ENCODE measurements at regions not wholly inside any gene's neighbourhood (a gene's known extent, or its start where the extent isn't known, plus 50 kb on each side); places are given as distances from the start of the nearest gene placed in this dataset.

GRCh38 chr16:86962259-86962658 lies 354.9 kb downstream of the C16orf95 start:
- Histone ChIP-seq H3K9me3 (ENCODE audit: control insufficient read depth in 4 of 4, low read length in 3 of 4) (no peaks in the 10 kb centered on the region), H3K4me3 (ENCODE audit: low read depth in 1 of 3, low read length in 3 of 3) (no peak overlapping the region), H3K4me1 (ENCODE audit: control insufficient read depth in 4 of 4, insufficient read depth in 4 of 4, low read length in 3 of 4) (no peaks in the 10 kb centered on the region), H3K36me3 (ENCODE audit: control insufficient read depth in 4 of 4, insufficient read depth in 3 of 4, low read depth in 1 of 4, low read length in 3 of 4) (no peaks in the 10 kb centered on the region), H3K27me3 (ENCODE audit: control insufficient read depth in 4 of 4, insufficient read depth in 4 of 4, low read length in 3 of 4) (peaks cover 0 to 6% (median 0%) of the 10 kb centered on the region in 4 donors), H3K27ac (ENCODE audit: low read depth in 1 of 2, low read length in 2 of 2) (no peak overlapping the region), H3K9ac (ENCODE audit: low read depth in 1 of 2, low read length in 2 of 2) (no peak overlapping the region)
- no peak for DNase-seq (ENCODE audit: low spot score)
- TF ChIP-seq, protein P1, sequence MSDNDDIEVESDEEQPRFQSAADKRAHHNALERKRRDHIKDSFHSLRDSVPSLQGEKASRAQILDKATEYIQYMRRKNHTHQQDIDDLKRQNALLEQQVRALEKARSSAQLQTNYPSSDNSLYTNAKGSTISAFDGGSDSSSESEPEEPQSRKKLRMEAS (IDR thresholded peaks at IDR 0.05) = no peak
- TF ChIP-seq SP1 (IDR thresholded peaks at IDR 0.05) (no peak), RAD21 (IDR thresholded peaks at IDR 0.05) (no peak), EGR1 (IDR thresholded peaks at IDR 0.05; ENCODE audit: low read depth in 2 of 2) (no peak), NR2F2 (IDR thresholded peaks at IDR 0.05) (no peak), FOXA2 (IDR thresholded peaks at IDR 0.05) (no peak), TAF1 (conservative IDR thresholded peaks at IDR 0.05) (no peak), YY1 (IDR thresholded peaks at IDR 0.05) (no peak), HNF4A (conservative IDR thresholded peaks at IDR 0.05) (no peak), CTCF (IDR thresholded peaks at IDR 0.05; ENCODE audit: low read depth, low read length, missing input control) (no peak), HNF4G (IDR thresholded peaks at IDR 0.05) (no peak), ZBTB33 (IDR thresholded peaks at IDR 0.05) (no peak)
- TF ChIP-seq, protein P2, sequence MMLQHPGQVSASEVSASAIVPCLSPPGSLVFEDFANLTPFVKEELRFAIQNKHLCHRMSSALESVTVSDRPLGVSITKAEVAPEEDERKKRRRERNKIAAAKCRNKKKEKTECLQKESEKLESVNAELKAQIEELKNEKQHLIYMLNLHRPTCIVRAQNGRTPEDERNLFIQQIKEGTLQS (IDR thresholded peaks at IDR 0.05) = no peak
- TF ChIP-seq, protein P3, sequence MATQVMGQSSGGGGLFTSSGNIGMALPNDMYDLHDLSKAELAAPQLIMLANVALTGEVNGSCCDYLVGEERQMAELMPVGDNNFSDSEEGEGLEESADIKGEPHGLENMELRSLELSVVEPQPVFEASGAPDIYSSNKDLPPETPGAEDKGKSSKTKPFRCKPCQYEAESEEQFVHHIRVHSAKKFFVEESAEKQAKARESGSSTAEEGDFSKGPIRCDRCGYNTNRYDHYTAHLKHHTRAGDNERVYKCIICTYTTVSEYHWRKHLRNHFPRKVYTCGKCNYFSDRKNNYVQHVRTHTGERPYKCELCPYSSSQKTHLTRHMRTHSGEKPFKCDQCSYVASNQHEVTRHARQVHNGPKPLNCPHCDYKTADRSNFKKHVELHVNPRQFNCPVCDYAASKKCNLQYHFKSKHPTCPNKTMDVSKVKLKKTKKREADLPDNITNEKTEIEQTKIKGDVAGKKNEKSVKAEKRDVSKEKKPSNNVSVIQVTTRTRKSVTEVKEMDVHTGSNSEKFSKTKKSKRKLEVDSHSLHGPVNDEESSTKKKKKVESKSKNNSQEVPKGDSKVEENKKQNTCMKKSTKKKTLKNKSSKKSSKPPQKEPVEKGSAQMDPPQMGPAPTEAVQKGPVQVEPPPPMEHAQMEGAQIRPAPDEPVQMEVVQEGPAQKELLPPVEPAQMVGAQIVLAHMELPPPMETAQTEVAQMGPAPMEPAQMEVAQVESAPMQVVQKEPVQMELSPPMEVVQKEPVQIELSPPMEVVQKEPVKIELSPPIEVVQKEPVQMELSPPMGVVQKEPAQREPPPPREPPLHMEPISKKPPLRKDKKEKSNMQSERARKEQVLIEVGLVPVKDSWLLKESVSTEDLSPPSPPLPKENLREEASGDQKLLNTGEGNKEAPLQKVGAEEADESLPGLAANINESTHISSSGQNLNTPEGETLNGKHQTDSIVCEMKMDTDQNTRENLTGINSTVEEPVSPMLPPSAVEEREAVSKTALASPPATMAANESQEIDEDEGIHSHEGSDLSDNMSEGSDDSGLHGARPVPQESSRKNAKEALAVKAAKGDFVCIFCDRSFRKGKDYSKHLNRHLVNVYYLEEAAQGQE (IDR thresholded peaks at IDR 0.05) = no peak
- WGBS = 69% methylated on average over 7 of the region's 7 CpGs

DNA sequence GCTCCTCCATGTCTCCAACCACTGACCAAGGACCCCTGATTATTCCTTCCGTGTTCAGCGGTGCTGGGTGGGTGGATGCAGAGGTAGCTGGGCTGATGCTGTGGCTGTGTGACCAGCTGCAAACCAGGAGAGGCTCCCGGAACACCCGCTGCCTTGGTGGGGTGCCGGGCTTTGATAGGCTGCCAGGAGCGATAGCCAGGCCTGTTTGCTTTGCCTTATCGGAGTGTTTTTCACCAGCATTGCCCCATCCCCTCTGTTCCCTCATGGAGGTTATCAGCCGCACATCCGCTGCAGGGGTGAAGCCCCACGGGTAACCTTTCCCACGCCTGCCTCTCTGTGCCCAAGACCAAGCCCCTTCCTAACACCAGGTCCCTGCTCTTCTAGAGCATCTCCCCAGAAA lies 354.3 kb downstream of the C16orf95 start:
- DNase-seq (ENCODE audit: low spot score) = no peak
- Histone ChIP-seq H3K4me3 (ENCODE audit: low read depth in 1 of 3, low read length in 3 of 3) (no peak overlapping the region), H3K27ac (ENCODE audit: low read depth in 1 of 2, low read length in 2 of 2) (no peak overlapping the region), H3K4me1 (ENCODE audit: control insufficient read depth in 4 of 4, insufficient read depth in 4 of 4, low read length in 3 of 4) (no peaks in the 10 kb centered on the region), H3K36me3 (ENCODE audit: control insufficient read depth in 4 of 4, insufficient read depth in 3 of 4, low read depth in 1 of 4, low read length in 3 of 4) (no peaks in the 10 kb centered on the region), H3K27me3 (ENCODE audit: control insufficient read depth in 4 of 4, insufficient read depth in 4 of 4, low read length in 3 of 4) (peaks cover 0 to 6% (median 0%) of the 10 kb centered on the region in 4 donors), H3K9me3 (ENCODE audit: control insufficient read depth in 4 of 4, low read length in 3 of 4) (no peaks in the 10 kb centered on the region), H3K9ac (ENCODE audit: low read depth in 1 of 2, low read length in 2 of 2) (no peak overlapping the region)
- TF ChIP-seq, protein P3 (IDR thresholded peaks at IDR 0.05) = no peak
- TF ChIP-seq SP1 (IDR thresholded peaks at IDR 0.05) = no peak
- no peak for TF ChIP-seq FOXA1 (IDR thresholded peaks at IDR 0.05)
- TF ChIP-seq RXRA (IDR thresholded peaks at IDR 0.05) = no peak
- no peak for TF ChIP-seq EGR1 (IDR thresholded peaks at IDR 0.05; ENCODE audit: low read depth in 2 of 2)
- TF ChIP-seq GABPA (IDR thresholded peaks at IDR 0.05 in 1 of 2, conservative IDR thresholded peaks at IDR 0.05 in 1 of 2) = no peak
- TF ChIP-seq, protein P1 (IDR thresholded peaks at IDR 0.05) = no peak
- 49% methylated on average over 11 of the region's 11 CpGs for WGBS

All from liver (tissue), 8 donors.